ENCODE measurements at regions not wholly inside any gene's neighbourhood (a gene's known extent, or its start where the extent isn't known, plus 50 kb on each side); places are given as distances from the start of the nearest gene placed in this dataset.

DNA sequence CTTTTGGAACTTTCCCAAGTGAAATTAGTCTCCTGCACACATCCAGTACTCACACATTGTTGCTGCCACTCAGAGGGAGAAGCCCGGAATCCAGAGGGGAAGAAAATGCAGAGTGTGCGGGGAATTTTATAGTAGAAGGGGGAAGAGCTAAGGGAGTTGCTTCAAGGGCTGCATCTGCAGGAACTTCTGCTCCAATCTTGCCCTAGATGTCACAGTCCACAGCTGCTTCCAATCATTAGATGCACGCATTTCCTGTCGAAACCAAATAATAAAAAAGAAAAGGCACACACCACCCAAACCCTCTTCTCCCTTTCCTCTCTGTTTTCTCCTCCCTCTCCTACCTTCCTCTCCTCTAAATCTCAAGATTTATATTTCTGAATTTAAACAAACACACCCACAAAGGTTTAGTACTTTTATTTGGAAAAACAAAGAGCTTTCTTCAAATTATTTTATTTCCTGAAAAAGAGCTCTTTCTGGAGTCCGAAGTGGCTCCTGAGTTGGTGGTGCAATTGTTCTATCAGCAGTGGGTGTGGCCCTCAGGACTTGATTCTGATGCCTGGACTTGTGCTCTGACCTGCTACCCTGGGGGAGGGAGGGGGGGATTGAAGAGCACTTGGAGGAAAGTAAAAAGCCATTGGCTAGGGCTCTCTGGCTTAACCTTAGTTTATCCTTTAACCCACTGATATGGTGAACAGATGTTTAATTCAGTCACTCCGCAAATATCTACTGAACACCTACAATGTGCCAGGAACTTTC lies 72.0 kb downstream of the KCNE4 start:
- POLR2A ChIA-PET (ENCODE audit: unreplicated experiment) = no interaction called here
- H3K79me2 ChIP-seq (ENCODE audit: low read length) = no peaks in the 10 kb centered on the region
- H3K36me3 ChIP-seq (ENCODE audit: low read depth, low read length) = no peaks in the 10 kb centered on the region
- BruUV-seq (replicated peaks) = no TSS peak
- no peaks in the 10 kb centered on the region for H3K4me1 ChIP-seq (ENCODE audit: insufficient read depth, low read length)
- no peak for TF ChIP-seq EZH2 (IDR thresholded peaks at IDR 0.05; ENCODE audit: low read length, unreplicated experiment)
- no peak for TF ChIP-seq EZH2phosphoT487 (IDR thresholded peaks at IDR 0.05; ENCODE audit: borderline replicate concordance, low read length)
- TF ChIP-seq, protein P1, sequence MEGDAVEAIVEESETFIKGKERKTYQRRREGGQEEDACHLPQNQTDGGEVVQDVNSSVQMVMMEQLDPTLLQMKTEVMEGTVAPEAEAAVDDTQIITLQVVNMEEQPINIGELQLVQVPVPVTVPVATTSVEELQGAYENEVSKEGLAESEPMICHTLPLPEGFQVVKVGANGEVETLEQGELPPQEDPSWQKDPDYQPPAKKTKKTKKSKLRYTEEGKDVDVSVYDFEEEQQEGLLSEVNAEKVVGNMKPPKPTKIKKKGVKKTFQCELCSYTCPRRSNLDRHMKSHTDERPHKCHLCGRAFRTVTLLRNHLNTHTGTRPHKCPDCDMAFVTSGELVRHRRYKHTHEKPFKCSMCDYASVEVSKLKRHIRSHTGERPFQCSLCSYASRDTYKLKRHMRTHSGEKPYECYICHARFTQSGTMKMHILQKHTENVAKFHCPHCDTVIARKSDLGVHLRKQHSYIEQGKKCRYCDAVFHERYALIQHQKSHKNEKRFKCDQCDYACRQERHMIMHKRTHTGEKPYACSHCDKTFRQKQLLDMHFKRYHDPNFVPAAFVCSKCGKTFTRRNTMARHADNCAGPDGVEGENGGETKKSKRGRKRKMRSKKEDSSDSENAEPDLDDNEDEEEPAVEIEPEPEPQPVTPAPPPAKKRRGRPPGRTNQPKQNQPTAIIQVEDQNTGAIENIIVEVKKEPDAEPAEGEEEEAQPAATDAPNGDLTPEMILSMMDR (conservative IDR thresholded peaks at IDR 0.05; ENCODE audit: low read depth, low read length) = no peak
- no peak overlapping the region for H3K9ac ChIP-seq (ENCODE audit: low read length)
- no peak overlapping the region for H3K27ac ChIP-seq (ENCODE audit: low read length)
- CTCF ChIA-PET = no interaction called here
- intact Hi-C loops (cut with micrococcal nuclease) = no loop called here
- DNase-seq (no peak), ATAC-seq (no peak)
- H3F3A ChIP-seq (ENCODE audit: low read length, unreplicated experiment) = no peaks in the 10 kb centered on the region
- H3K9me3 ChIP-seq (ENCODE audit: low read length) = no peaks in the 10 kb centered on the region
- H3K27me3 ChIP-seq (ENCODE audit: low read length) = peaks cover 38% of the 10 kb centered on the region
- no peak overlapping the region for H3K4me2 ChIP-seq (ENCODE audit: low read length)
- no peaks in the 10 kb centered on the region for H3K9me2 ChIP-seq (replicated peaks; ENCODE audit: low read length)
- no peak overlapping the region for H2AFZ ChIP-seq (ENCODE audit: low read length)
- H3K4me3 ChIP-seq (ENCODE audit: low read length) = no peak overlapping the region
- H4K20me1 ChIP-seq (ENCODE audit: low read length) = no peaks in the 10 kb centered on the region

DNA sequence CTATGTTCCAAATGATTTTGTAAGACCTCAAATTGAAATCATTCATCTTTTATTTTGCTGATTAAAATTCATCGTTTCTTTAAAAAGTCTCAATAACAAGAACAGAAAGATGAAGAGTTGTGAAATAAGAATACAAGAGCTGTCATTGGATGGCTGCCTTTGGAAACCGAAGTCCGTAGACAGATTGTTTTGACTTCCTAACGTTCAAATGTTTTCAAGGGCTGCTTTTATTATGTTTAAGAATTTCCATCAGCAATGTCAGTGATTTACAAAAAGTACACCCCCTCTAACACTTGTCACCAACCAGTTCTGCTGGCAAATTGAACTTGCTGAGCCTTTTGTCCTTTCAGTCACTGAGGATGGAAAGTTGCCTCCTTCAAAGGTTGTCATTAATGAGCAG lies 89.6 kb downstream of the KCNE4 start:
- H3F3A ChIP-seq (ENCODE audit: low read length, unreplicated experiment) = no peaks in the 10 kb centered on the region
- DNase-seq = no peak
- no peak overlapping the region for H3K9ac ChIP-seq (ENCODE audit: low read length)
- H3K36me3 ChIP-seq (ENCODE audit: low read depth, low read length) = no peaks in the 10 kb centered on the region
- ChIA-PET POLR2A (ENCODE audit: unreplicated experiment) (no interaction called here), CTCF (no interaction called here)
- intact Hi-C loops (cut with micrococcal nuclease) = no loop called here
- BruUV-seq (replicated peaks) = no TSS peak
- no peak overlapping the region for H3K27ac ChIP-seq (ENCODE audit: low read length)
- H3K79me2 ChIP-seq (ENCODE audit: low read length) = no peaks in the 10 kb centered on the region
- H3K4me2 ChIP-seq (ENCODE audit: low read length) = no peak overlapping the region
- H3K4me3 ChIP-seq (ENCODE audit: low read length) = no peak overlapping the region
- no peak overlapping the region for H2AFZ ChIP-seq (ENCODE audit: low read length)
- H3K9me2 ChIP-seq (replicated peaks; ENCODE audit: low read length) = no peaks in the 10 kb centered on the region
- H4K20me1 ChIP-seq (ENCODE audit: low read length) = no peaks in the 10 kb centered on the region
- no peak for ATAC-seq
- H3K27me3 ChIP-seq (ENCODE audit: low read length) = peaks cover 80% of the 10 kb centered on the region
- no peaks in the 10 kb centered on the region for H3K9me3 ChIP-seq (ENCODE audit: low read length)
- no peaks in the 10 kb centered on the region for H3K4me1 ChIP-seq (ENCODE audit: insufficient read depth, low read length)
- TF ChIP-seq EZH2phosphoT487 (IDR thresholded peaks at IDR 0.05; ENCODE audit: borderline replicate concordance, low read length) (no peak), EZH2 (IDR thresholded peaks at IDR 0.05; ENCODE audit: low read length, unreplicated experiment) (no peak)
- TF ChIP-seq, protein P1 (conservative IDR thresholded peaks at IDR 0.05; ENCODE audit: low read depth, low read length) = no peak

DNA sequence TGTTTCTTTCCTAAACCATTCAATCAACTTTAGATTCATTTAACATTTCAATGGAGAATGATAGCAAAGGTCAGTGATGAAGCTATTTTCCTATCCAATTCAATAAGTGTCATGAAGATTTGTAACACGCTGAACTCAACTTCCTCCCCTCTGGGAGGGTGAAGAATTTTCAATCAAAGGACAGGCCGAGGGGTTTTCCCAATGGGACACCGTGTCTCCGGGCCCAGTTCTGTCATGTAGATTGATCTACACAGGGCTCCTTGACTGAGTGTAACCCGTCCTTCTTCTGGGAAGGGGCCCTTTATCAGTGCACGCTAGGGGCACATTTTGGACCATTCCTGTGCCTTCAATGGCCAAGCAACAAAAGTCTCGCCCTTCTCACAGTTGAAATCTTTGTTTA lies 90.1 kb downstream of the KCNE4 start:
- Histone ChIP-seq H4K20me1 (ENCODE audit: low read length) (no peaks in the 10 kb centered on the region), H3K4me2 (ENCODE audit: low read length) (no peak overlapping the region), H3K27ac (ENCODE audit: low read length) (no peak overlapping the region), H3K4me3 (ENCODE audit: low read length) (no peak overlapping the region), H3K36me3 (ENCODE audit: low read depth, low read length) (no peaks in the 10 kb centered on the region), H3K9ac (ENCODE audit: low read length) (no peak overlapping the region), H3K4me1 (ENCODE audit: insufficient read depth, low read length) (no peaks in the 10 kb centered on the region), H3K9me2 (replicated peaks; ENCODE audit: low read length) (no peaks in the 10 kb centered on the region), H3K79me2 (ENCODE audit: low read length) (no peaks in the 10 kb centered on the region), H3K9me3 (ENCODE audit: low read length) (no peaks in the 10 kb centered on the region), H2AFZ (ENCODE audit: low read length) (no peak overlapping the region), H3K27me3 (ENCODE audit: low read length) (peaks cover 79% of the 10 kb centered on the region), H3F3A (ENCODE audit: low read length, unreplicated experiment) (no peaks in the 10 kb centered on the region)
- BruUV-seq (replicated peaks) = no TSS peak
- intact Hi-C loops (cut with micrococcal nuclease) = no loop called here
- no peak for DNase-seq
- CTCF ChIA-PET = no interaction called here
- TF ChIP-seq, protein P1 (conservative IDR thresholded peaks at IDR 0.05; ENCODE audit: low read depth, low read length) = no peak
- POLR2A ChIA-PET (ENCODE audit: unreplicated experiment) = no interaction called here
- no peak for ATAC-seq

All from PC-3 (cell line).